ENCODE measurements at regions not wholly inside any gene's neighbourhood (a gene's known extent, or its start where the extent isn't known, plus 50 kb on each side); places are given as distances from the start of the nearest gene placed in this dataset.

DNA sequence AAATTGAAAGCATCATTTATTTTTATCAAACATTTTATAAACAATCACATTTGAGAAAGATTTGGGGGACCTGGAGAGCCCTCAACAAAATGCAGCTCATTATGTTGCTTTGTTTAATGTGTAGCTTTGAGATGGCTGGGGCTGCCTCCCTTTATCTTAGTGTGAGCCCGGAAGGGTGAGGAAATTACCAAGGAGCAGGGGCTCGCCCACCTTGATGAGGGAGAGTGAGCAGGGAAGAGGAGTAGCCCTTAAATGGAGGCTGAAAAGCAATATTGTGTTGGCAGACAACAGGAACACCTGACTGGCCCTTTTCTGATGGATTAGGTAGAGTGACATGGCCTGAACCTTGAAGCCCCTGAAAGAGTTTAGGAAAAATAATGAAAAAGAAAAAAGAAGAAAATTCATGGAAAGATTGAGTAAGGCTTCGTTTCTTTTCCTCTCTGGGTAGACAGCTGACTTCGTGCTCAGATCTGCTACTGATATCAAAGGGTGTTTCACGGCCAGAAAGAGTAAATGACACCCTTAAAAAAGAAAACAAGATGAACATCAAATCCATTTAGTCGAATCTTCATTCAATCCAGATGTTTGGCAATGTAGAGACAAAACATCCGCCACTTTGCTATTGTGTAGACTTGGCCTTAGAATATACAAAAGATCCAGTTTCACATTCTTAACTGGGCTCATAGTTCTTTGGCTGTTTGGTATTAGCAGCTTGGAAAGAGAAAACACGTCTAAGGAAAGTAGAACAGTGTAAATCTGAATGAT is 206.5 kb upstream of the TCF4 start:
- Histone ChIP-seq H3K4me1 (ENCODE audit: insufficient read depth, low read length) (no peaks in the 10 kb centered on the region), H3K9me3 (ENCODE audit: insufficient read depth, low read length, severe bottlenecking) (peaks cover 2% of the 10 kb centered on the region), H3K9ac (ENCODE audit: low read depth, low read length) (no peak overlapping the region), H3K27ac (ENCODE audit: low read length) (no peak overlapping the region), H4K20me1 (ENCODE audit: insufficient read depth, low read length) (no peaks in the 10 kb centered on the region), H3K27me3 (ENCODE audit: insufficient read depth, low read length, poor library complexity) (no peaks in the 10 kb centered on the region), H3K4me3 (ENCODE audit: low read depth in 1 of 2, low read length in 2 of 2) (no peak overlapping the region), H3K36me3 (ENCODE audit: insufficient read depth, low read length) (no peaks in the 10 kb centered on the region), H3K79me2 (ENCODE audit: insufficient read depth, low read length) (no peaks in the 10 kb centered on the region), H3K4me2 (ENCODE audit: insufficient read depth, low read length) (no peak overlapping the region), H2AFZ (ENCODE audit: low read depth, low read length) (no peak overlapping the region)
- TF ChIP-seq EZH2 (IDR thresholded peaks at IDR 0.05; ENCODE audit: borderline replicate concordance, low read depth, low read length, severe bottlenecking), result no peak
- TF ChIP-seq, protein P1, sequence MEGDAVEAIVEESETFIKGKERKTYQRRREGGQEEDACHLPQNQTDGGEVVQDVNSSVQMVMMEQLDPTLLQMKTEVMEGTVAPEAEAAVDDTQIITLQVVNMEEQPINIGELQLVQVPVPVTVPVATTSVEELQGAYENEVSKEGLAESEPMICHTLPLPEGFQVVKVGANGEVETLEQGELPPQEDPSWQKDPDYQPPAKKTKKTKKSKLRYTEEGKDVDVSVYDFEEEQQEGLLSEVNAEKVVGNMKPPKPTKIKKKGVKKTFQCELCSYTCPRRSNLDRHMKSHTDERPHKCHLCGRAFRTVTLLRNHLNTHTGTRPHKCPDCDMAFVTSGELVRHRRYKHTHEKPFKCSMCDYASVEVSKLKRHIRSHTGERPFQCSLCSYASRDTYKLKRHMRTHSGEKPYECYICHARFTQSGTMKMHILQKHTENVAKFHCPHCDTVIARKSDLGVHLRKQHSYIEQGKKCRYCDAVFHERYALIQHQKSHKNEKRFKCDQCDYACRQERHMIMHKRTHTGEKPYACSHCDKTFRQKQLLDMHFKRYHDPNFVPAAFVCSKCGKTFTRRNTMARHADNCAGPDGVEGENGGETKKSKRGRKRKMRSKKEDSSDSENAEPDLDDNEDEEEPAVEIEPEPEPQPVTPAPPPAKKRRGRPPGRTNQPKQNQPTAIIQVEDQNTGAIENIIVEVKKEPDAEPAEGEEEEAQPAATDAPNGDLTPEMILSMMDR (IDR thresholded peaks at IDR 0.05; ENCODE audit: borderline replicate concordance, extremely low read depth, low read length, poor library complexity, severe bottlenecking), result no peak
- ATAC-seq (ENCODE audit: insufficient read depth, low read depth) (no peak), DNase-seq (no peak)

DNA sequence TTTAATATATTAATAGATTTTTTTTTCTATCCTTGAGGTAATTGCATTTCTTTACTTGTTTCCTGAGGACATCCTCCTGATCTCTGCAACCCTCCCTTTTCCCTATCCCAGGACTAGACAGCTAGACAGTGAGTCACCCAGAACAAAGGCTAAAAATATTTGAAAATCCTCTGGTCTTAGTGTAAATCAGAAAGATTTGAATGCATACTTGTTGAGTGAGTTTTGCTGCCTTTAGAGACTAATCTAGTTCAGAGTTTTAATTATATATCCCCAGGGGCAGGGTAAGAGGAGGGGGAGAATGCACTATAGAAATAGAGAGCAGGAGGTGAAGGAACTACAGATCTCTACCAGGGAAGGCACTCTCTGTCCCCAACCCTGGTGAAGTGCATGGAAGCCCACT is 202.3 kb upstream of the TCF4 start:
- Histone ChIP-seq H3K36me3 (ENCODE audit: insufficient read depth, low read length) (no peaks in the 10 kb centered on the region), H2AFZ (ENCODE audit: low read depth, low read length) (no peak overlapping the region), H3K4me1 (ENCODE audit: insufficient read depth, low read length) (no peaks in the 10 kb centered on the region), H3K27ac (ENCODE audit: low read length) (no peak overlapping the region), H3K9me3 (ENCODE audit: insufficient read depth, low read length, severe bottlenecking) (peaks cover 5% of the 10 kb centered on the region), H3K79me2 (ENCODE audit: insufficient read depth, low read length) (no peaks in the 10 kb centered on the region), H4K20me1 (ENCODE audit: insufficient read depth, low read length) (no peaks in the 10 kb centered on the region), H3K27me3 (ENCODE audit: insufficient read depth, low read length, poor library complexity) (no peaks in the 10 kb centered on the region), H3K4me3 (ENCODE audit: low read depth in 1 of 2, low read length in 2 of 2) (no peak overlapping the region), H3K4me2 (ENCODE audit: insufficient read depth, low read length) (no peak overlapping the region), H3K9ac (ENCODE audit: low read depth, low read length) (no peak overlapping the region)
- ATAC-seq (ENCODE audit: insufficient read depth, low read depth) (no peak), DNase-seq (no peak)
- no peak for TF ChIP-seq EZH2 (IDR thresholded peaks at IDR 0.05; ENCODE audit: borderline replicate concordance, low read depth, low read length, severe bottlenecking)
- TF ChIP-seq, protein P1 (IDR thresholded peaks at IDR 0.05; ENCODE audit: borderline replicate concordance, extremely low read depth, low read length, poor library complexity, severe bottlenecking), result no peak

DNA sequence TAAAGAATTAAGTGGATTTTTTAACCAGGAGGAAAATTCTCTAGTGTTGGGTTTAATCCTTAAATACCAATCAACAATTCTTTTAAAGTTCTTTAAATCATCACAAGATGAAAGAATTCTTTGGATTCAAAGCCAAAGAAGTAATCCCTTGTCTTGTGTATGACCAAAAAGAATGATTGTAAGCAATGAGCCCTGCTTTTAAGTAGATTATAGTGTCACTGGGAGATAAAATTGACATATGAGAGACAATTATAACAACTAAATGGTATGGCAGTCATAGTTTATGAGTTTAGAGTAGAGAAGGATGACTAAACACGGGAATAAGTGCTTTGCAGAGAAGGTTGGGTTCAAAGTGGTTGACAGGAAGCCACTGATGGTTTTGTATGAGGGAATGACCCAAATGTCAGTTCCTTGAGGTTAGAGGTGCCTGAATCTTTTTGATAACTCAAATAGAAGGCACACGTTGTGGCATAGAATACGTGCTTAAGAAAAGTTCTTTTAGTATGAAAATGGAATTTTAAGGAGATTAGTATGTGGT is 199.6 kb upstream of the TCF4 start:
- Histone ChIP-seq H3K9me3 (ENCODE audit: insufficient read depth, low read length, severe bottlenecking) (peaks cover 5% of the 10 kb centered on the region), H3K4me2 (ENCODE audit: insufficient read depth, low read length) (no peak overlapping the region), H3K79me2 (ENCODE audit: insufficient read depth, low read length) (no peaks in the 10 kb centered on the region), H3K9ac (ENCODE audit: low read depth, low read length) (no peak overlapping the region), H4K20me1 (ENCODE audit: insufficient read depth, low read length) (no peaks in the 10 kb centered on the region), H3K27me3 (ENCODE audit: insufficient read depth, low read length, poor library complexity) (peaks cover 4% of the 10 kb centered on the region), H3K36me3 (ENCODE audit: insufficient read depth, low read length) (no peaks in the 10 kb centered on the region), H3K4me1 (ENCODE audit: insufficient read depth, low read length) (no peaks in the 10 kb centered on the region), H3K27ac (ENCODE audit: low read length) (no peak overlapping the region), H3K4me3 (ENCODE audit: low read depth in 1 of 2, low read length in 2 of 2) (no peak overlapping the region), H2AFZ (ENCODE audit: low read depth, low read length) (no peak overlapping the region)
- no peak for DNase-seq
- no peak for TF ChIP-seq EZH2 (IDR thresholded peaks at IDR 0.05; ENCODE audit: borderline replicate concordance, low read depth, low read length, severe bottlenecking)
- TF ChIP-seq, protein P1 (IDR thresholded peaks at IDR 0.05; ENCODE audit: borderline replicate concordance, extremely low read depth, low read length, poor library complexity, severe bottlenecking), result no peak
- ATAC-seq (ENCODE audit: insufficient read depth, low read depth), result no peak
